Memory B cell (primary cell): ENCODE measurements at regions not wholly inside any gene's neighbourhood (a gene's known extent, or its start where the extent isn't known, plus 50 kb on each side); places are given as distances from the start of the nearest gene placed in this dataset.

ENCODE experiments used
- ATAC-seq: fragments of 150-1000 bp; cut with Tn5 transposase; 2 replicates; pipeline ENCODE4 v1.10.0; 2021; ENCODE audit warnings: low read depth, mild to moderate bottlenecking, moderate library complexity
- DNase-seq, 2 donors: peaks; one replicate each; pipeline ENCODE4 v3.0.0; 2022; ENCODE audit warnings: low spot score in 2 of 2
- H3K27ac Mint-ChIP-seq: one replicate; pipeline ENCODE4 v1.8.0; 2022; ENCODE audit warnings: mild to moderate bottlenecking, moderate library complexity, mixed read lengths
- H3K27me3 Mint-ChIP-seq: one replicate; pipeline ENCODE4 v1.8.0; 2022; ENCODE audit warnings: mixed read lengths
- H3K36me3 Mint-ChIP-seq: one replicate; pipeline ENCODE4 v1.8.0; 2022; ENCODE audit warnings: mild to moderate bottlenecking, mixed read lengths
- H3K4me1 Mint-ChIP-seq: one replicate; pipeline ENCODE4 v1.8.0; 2022; ENCODE audit warnings: mixed read lengths
- H3K4me3 Mint-ChIP-seq: one replicate; pipeline ENCODE4 v1.8.0; 2022; ENCODE audit warnings: mild to moderate bottlenecking, moderate library complexity, mixed read lengths
- H3K9me3 Mint-ChIP-seq: one replicate; pipeline ENCODE4 v1.8.0; 2022; ENCODE audit warnings: mixed read lengths

- Mint-ChIP-seq H3K4me3 (no peak overlapping the region), H3K4me1 (no peaks in the 10 kb centered on the region), H3K36me3 (no peaks in the 10 kb centered on the region)
Measured at GRCh38 chr10:80908611-80909010, 370.9 kb downstream of the SH2D4B start.

GRCh38 chr10:80909254-80909653 lies 371.6 kb downstream of the SH2D4B start:
- DNase-seq = no peak
- Mint-ChIP-seq H3K4me1 (no peaks in the 10 kb centered on the region), H3K27me3 (peaks cover 2% of the 10 kb centered on the region), H3K27ac (no peak overlapping the region), H3K4me3 (no peak overlapping the region), H3K9me3 (no peaks in the 10 kb centered on the region), H3K36me3 (no peaks in the 10 kb centered on the region)
- ATAC-seq = no peak

More at GRCh38 chr10:80908611-80909010, 370.9 kb downstream of the SH2D4B start:
- Mint-ChIP-seq H3K27ac (no peak overlapping the region), H3K27me3 (peaks cover 2% of the 10 kb centered on the region), H3K9me3 (no peaks in the 10 kb centered on the region)
- no peak for DNase-seq
- ATAC-seq = no peak

- H3K27me3 Mint-ChIP-seq = peaks cover 4% of the 10 kb centered on the region
- no peaks in the 10 kb centered on the region for H3K4me1 Mint-ChIP-seq
- no peaks in the 10 kb centered on the region for H3K9me3 Mint-ChIP-seq
- H3K27ac Mint-ChIP-seq = no peak overlapping the region
- no peaks in the 10 kb centered on the region for H3K36me3 Mint-ChIP-seq
- no peak overlapping the region for H3K4me3 Mint-ChIP-seq
- no peak for ATAC-seq
- no peak for DNase-seq
Measured at GRCh38 chr10:80917636-80918035, 379.9 kb downstream of the SH2D4B start.

- Mint-ChIP-seq H3K4me3 (no peak overlapping the region), H3K27ac (no peak overlapping the region), H3K4me1 (no peaks in the 10 kb centered on the region), H3K9me3 (no peaks in the 10 kb centered on the region), H3K36me3 (no peaks in the 10 kb centered on the region), H3K27me3 (peaks cover 4% of the 10 kb centered on the region)
- DNase-seq (no peak), ATAC-seq (no peak)
Measured at GRCh38 chr10:80921032-80921431, 383.3 kb downstream of the SH2D4B start.

GRCh38 chr10:80924063-80924952 lies 386.6 kb downstream of the SH2D4B start:
- Mint-ChIP-seq H3K27me3 (peaks cover 4% of the 10 kb centered on the region), H3K9me3 (peaks cover 8% of the 10 kb centered on the region), H3K27ac (no peak overlapping the region), H3K4me1 (no peaks in the 10 kb centered on the region), H3K36me3 (no peaks in the 10 kb centered on the region), H3K4me3 (no peak overlapping the region)
- ATAC-seq (no peak), DNase-seq (peak in 1 of 2 donors; percentile 13)

DNA sequence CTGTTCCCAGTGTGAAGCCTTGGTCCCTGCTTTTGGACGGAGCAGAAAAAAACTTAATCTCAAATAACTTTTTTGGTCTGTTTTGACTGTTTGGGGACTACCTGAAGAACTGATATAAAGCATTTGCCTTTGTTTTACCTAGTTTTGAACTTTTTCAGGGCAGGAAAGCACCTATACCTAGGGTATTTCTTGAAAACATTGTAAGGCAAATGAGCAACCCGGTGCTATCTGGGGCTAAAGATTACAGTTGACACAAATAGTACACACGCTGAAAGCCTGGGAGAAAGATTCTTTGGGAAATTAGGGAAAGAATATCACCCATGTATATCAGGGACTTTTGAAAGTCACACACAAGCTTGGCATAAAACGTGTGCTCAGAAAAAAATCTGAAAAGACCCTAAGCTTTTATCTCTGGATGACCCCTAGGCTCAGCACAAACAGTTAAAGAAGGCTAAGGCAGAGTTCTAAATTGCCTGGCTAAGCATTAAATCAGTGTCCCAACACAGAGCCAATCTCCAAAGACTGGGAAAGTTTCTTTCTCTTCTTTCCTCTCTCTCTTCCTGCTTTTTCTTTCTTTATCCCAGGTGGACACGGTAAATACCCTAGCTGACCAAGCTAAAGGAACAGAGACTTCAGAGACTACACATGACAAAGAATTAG lies 389.8 kb downstream of the SH2D4B start:
- peaks cover 8% of the 10 kb centered on the region for H3K9me3 Mint-ChIP-seq
- no peak overlapping the region for H3K27ac Mint-ChIP-seq
- DNase-seq = no peak
- H3K4me1 Mint-ChIP-seq = no peaks in the 10 kb centered on the region
- no peak for ATAC-seq
- H3K4me3 Mint-ChIP-seq = no peak overlapping the region
- no peaks in the 10 kb centered on the region for H3K27me3 Mint-ChIP-seq
- no peaks in the 10 kb centered on the region for H3K36me3 Mint-ChIP-seq

DNA sequence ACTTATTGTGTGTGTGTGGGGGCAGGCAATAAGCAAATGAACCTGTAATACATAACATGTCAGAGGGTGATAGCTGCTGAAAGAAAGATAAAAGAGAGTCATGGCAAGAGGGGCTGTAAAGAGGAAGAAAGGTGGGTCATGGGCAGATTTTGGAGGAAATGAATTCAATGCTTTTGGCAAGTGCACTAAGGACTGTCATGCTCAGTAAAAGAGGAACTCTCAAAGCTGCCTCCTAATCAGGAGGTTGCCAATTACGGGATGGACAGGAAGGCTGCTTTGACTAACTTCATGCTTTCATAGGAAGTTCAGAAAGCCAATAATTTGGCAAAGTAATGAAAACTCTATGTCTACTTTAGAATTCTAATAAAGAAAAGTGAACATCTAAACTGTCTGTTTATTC lies 401.2 kb downstream of the SH2D4B start:
- no peak overlapping the region for H3K4me3 Mint-ChIP-seq
- H3K4me1 Mint-ChIP-seq = peaks cover 5% of the 10 kb centered on the region
- H3K9me3 Mint-ChIP-seq = no peaks in the 10 kb centered on the region
- DNase-seq (no peak), ATAC-seq (no peak)
- H3K27me3 Mint-ChIP-seq = peaks cover 3% of the 10 kb centered on the region
- no peaks in the 10 kb centered on the region for H3K36me3 Mint-ChIP-seq
- no peak overlapping the region for H3K27ac Mint-ChIP-seq

- no peaks in the 10 kb centered on the region for H3K9me3 Mint-ChIP-seq
- H3K4me3 Mint-ChIP-seq = no peak overlapping the region
- DNase-seq (no peak), ATAC-seq (no peak)
- H3K36me3 Mint-ChIP-seq = no peaks in the 10 kb centered on the region
- peaks cover 3% of the 10 kb centered on the region for H3K27me3 Mint-ChIP-seq
- no peaks in the 10 kb centered on the region for H3K4me1 Mint-ChIP-seq
- no peak overlapping the region for H3K27ac Mint-ChIP-seq
Measured at GRCh38 chr10:80945264-80945880, 407.7 kb downstream of the SH2D4B start.

- Mint-ChIP-seq H3K27ac (no peak overlapping the region), H3K36me3 (no peaks in the 10 kb centered on the region), H3K27me3 (peaks cover 3% of the 10 kb centered on the region), H3K4me1 (no peaks in the 10 kb centered on the region), H3K9me3 (no peaks in the 10 kb centered on the region), H3K4me3 (no peak overlapping the region)
- no peak for DNase-seq
- no peak for ATAC-seq
Measured at GRCh38 chr10:80946073-80946472, 408.4 kb downstream of the SH2D4B start.

- Mint-ChIP-seq H3K36me3 (no peaks in the 10 kb centered on the region), H3K27ac (no peak overlapping the region), H3K27me3 (peaks cover 3% of the 10 kb centered on the region), H3K9me3 (no peaks in the 10 kb centered on the region), H3K4me1 (no peaks in the 10 kb centered on the region), H3K4me3 (no peak overlapping the region)
- ATAC-seq (no peak), DNase-seq (no peak)
Measured at GRCh38 chr10:80946957-80947726, 409.4 kb downstream of the SH2D4B start.

GRCh38 chr10:80949785-80950184 lies 412.1 kb downstream of the SH2D4B start:
- Mint-ChIP-seq H3K4me1 (no peaks in the 10 kb centered on the region), H3K27ac (no peak overlapping the region), H3K4me3 (no peak overlapping the region), H3K9me3 (no peaks in the 10 kb centered on the region), H3K36me3 (no peaks in the 10 kb centered on the region), H3K27me3 (no peaks in the 10 kb centered on the region)
- DNase-seq (no peak), ATAC-seq (no peak)

DNA sequence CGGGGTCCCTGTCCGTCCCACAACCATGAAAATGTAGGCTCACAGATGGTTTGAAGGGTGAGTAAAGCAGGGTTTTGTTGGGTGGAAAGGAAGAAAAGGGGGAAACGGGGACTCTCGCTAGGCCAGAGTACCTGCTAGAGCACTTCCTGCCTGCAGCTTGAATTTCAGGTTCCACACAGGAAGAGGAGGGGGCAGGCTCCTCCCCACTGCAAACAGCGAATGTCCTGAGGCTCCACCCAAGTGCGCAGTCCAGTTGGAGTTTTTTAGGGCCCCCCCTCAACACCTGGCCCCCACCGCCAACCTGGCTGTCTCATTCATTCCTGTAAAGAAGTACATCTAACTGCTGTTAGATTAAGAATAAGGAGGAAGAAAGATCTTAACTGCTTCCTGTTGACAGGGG lies 414.7 kb downstream of the SH2D4B start:
- no peak for DNase-seq
- ATAC-seq = no peak
- Mint-ChIP-seq H3K9me3 (no peaks in the 10 kb centered on the region), H3K27ac (no peak overlapping the region), H3K27me3 (no peaks in the 10 kb centered on the region), H3K4me3 (no peak overlapping the region), H3K4me1 (no peaks in the 10 kb centered on the region), H3K36me3 (no peaks in the 10 kb centered on the region)

- H3K27me3 Mint-ChIP-seq = peaks cover 2% of the 10 kb centered on the region
- no peak for DNase-seq
- no peaks in the 10 kb centered on the region for H3K36me3 Mint-ChIP-seq
- no peak for ATAC-seq
- no peaks in the 10 kb centered on the region for H3K9me3 Mint-ChIP-seq
- H3K27ac Mint-ChIP-seq = no peak overlapping the region
- no peak overlapping the region for H3K4me3 Mint-ChIP-seq
- H3K4me1 Mint-ChIP-seq = no peaks in the 10 kb centered on the region
Measured at GRCh38 chr10:80957161-80957560, 419.5 kb downstream of the SH2D4B start.

- no peaks in the 10 kb centered on the region for H3K36me3 Mint-ChIP-seq
- DNase-seq = no peak
- no peak overlapping the region for H3K27ac Mint-ChIP-seq
- no peak overlapping the region for H3K4me3 Mint-ChIP-seq
- H3K27me3 Mint-ChIP-seq = no peaks in the 10 kb centered on the region
- H3K4me1 Mint-ChIP-seq = no peaks in the 10 kb centered on the region
- no peaks in the 10 kb centered on the region for H3K9me3 Mint-ChIP-seq
- no peak for ATAC-seq
Measured at GRCh38 chr10:80964179-80964578, 426.5 kb downstream of the SH2D4B start.
